HCT116 (cell line): ENCODE measurements at regions not wholly inside any gene's neighbourhood (a gene's known extent, or its start where the extent isn't known, plus 50 kb on each side); places are given as distances from the start of the nearest gene placed in this dataset.

Experiments used
- CTCF ChIP-seq, 3 experiments: fragments of 200-600 bp in 1 of 3; sonication (generic) in 1 of 3; IDR thresholded peaks in 2 of 3; conservative IDR thresholded peaks in 1 of 3; 2 replicates each; pipeline ENCODE4 v1.5.1; 2012 to 2017; ENCODE audit warnings: low read depth in 2 of 3, low read length in 2 of 3, antibody characterized with exemption in 1 of 3, borderline replicate concordance in 1 of 3, control low read depth in 1 of 3, mild to moderate bottlenecking in 1 of 3, mixed read lengths in 1 of 3, mixed run types in 1 of 3, moderate library complexity in 1 of 3; ENCODE audit not compliant: insufficient read depth in 1 of 3
- POLR2A ChIP-seq: IDR thresholded peaks from 2 replicates; pipeline ENCODE4 v1.7.0; 2011; ENCODE audit warnings: borderline replicate concordance; ENCODE audit not compliant: insufficient read depth, insufficient read length; ENCODE audit errors: extremely low read depth

GRCh38 chr7:115110523-115110922 is 188.6 kb downstream of the MDFIC start:
- TF ChIP-seq POLR2A (no peak), CTCF (IDR thresholded peaks at IDR 0.05 in 2 of 3, conservative IDR thresholded peaks at IDR 0.05 in 1 of 3; ENCODE audit: borderline replicate concordance in 1 of 3, insufficient read depth in 1 of 3, low read depth in 2 of 3, low read length in 2 of 3) (no peak)
